Neural progenitor cell (in vitro differentiated cells): ENCODE measurements at regions not wholly inside any gene's neighbourhood (a gene's known extent, or its start where the extent isn't known, plus 50 kb on each side); places are given as distances from the start of the nearest gene placed in this dataset.

Source experiments
- CTCF ChIP-seq: fragments of 200-600 bp; sonication (generic); IDR thresholded peaks from 2 replicates; pipeline ENCODE4 v1.5.1; 2017; ENCODE audit warnings: antibody characterized with exemption, mild to moderate bottlenecking
- EZH2 ChIP-seq: fragments of 200-600 bp; sonication (generic); IDR thresholded peaks from 2 replicates; pipeline ENCODE4 v1.6.1; 2017; ENCODE audit warnings: antibody characterized with exemption, mild to moderate bottlenecking, moderate library complexity

DNA sequence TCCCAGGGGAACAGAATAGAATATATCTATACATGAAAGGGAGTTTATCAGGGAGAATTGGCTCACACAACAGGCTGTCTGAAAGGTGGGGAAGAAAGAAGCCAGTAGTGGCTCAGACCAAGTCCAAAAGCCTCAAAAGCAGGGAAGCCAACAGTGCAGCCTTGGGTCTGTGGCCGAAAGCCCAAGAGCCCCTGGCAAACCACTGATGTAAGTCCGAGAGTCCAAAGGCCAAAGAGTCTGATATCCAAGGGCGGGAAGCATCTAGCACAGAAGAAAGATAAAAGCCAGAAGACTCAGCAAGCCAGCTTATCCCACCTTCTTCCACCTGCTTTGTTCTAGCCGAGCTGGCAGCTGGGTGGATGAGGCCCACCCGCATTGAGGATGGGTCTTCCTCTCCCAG is 172.5 kb downstream of the CCDC71L start:
- TF ChIP-seq EZH2 (no peak), CTCF (no peak)
